IMR-90 (cell line): ENCODE measurements at regions not wholly inside any gene's neighbourhood (a gene's known extent, or its start where the extent isn't known, plus 50 kb on each side); places are given as distances from the start of the nearest gene placed in this dataset.

Experiments used
- ATAC-seq: fragments of 200-7000 bp; cut with Tn5 transposase; 2 replicates; pipeline ENCODE4 v1.9.1; 2020; ENCODE audit warnings: low read depth, mild to moderate bottlenecking, moderate library complexity
- BruUV-seq: library from RNA; stranded (reverse); fragments of 400-500 nt; replicated peaks from 2 replicates; lab custom pipeline; 2021; lab: Mats Ljungman, UMichigan
- CTCF ChIA-PET: fragments of 300-600 bp; formaldehyde crosslinking; extraction: SDS; loops from one replicate; lab custom pipeline; 2021; ENCODE audit warnings: antibody characterized with exemption; lab: Yijun Ruan, JAX
- POLR2A ChIA-PET: fragments of 300-600 bp; sonication (Branson Sonifier 250); formaldehyde crosslinking; loops from one replicate; lab custom pipeline; 2022; ENCODE audit warnings: antibody characterized with exemption; ENCODE audit not compliant: unreplicated experiment; lab: Charles Lee
- DNase-seq: peaks from one replicate; pipeline ENCODE4 v3.0.0; 2013
- H2AFZ ChIP-seq: replicated peaks from 2 replicates; pipeline ENCODE3; 2013; ENCODE audit warnings: low read length, mild to moderate bottlenecking; ENCODE audit not compliant: poor library complexity
- H2AK5ac ChIP-seq: 2 replicates; pipeline ENCODE4 v1.6.1; 2013; ENCODE audit warnings: low read depth, low read length, inconsistent platforms
- H2AK9ac ChIP-seq: replicated peaks from 2 replicates; pipeline ENCODE3; 2013; ENCODE audit warnings: mild to moderate bottlenecking, low read depth, low read length, moderate library complexity; ENCODE audit not compliant: poor library complexity
- H2BK120ac ChIP-seq: 2 replicates; pipeline ENCODE4 v1.6.1; 2013; ENCODE audit warnings: low read depth, low read length, inconsistent platforms
- H2BK15ac ChIP-seq: 3 replicates; pipeline ENCODE4 v1.6.1; 2013; ENCODE audit warnings: low read depth, low read length, inconsistent platforms
- H2BK20ac ChIP-seq: 2 replicates; pipeline ENCODE4 v1.6.1; 2013; ENCODE audit warnings: low read depth, mild to moderate bottlenecking, inconsistent platforms, low read length, moderate library complexity
- H2BK5ac ChIP-seq: 2 replicates; pipeline ENCODE4 v1.6.1; 2013; ENCODE audit warnings: mild to moderate bottlenecking, low read depth, low read length, inconsistent platforms; ENCODE audit not compliant: poor library complexity, severe bottlenecking
- H3K14ac ChIP-seq: replicated peaks from 2 replicates; pipeline ENCODE4 v1.6.1; 2013; ENCODE audit warnings: low read depth, low read length, inconsistent platforms
- H3K18ac ChIP-seq: 2 replicates; pipeline ENCODE4 v1.6.1; 2013; ENCODE audit warnings: low read depth, low read length, control low read depth
- H3K23ac ChIP-seq: 2 replicates; pipeline ENCODE4 v1.6.1; 2013; ENCODE audit warnings: low read depth, low read length, inconsistent platforms
- H3K27ac ChIP-seq: 2 replicates; pipeline ENCODE4 v1.5.1; 2013; ENCODE audit warnings: mild to moderate bottlenecking, control low read depth, low read length; ENCODE audit not compliant: insufficient read depth
- H3K27me3 ChIP-seq: 2 replicates; pipeline ENCODE4 v1.6.1; 2013; ENCODE audit warnings: low read length; ENCODE audit not compliant: control insufficient read depth, insufficient read depth
- H3K36me3 ChIP-seq: 2 replicates; pipeline ENCODE4 v1.6.1; 2013; ENCODE audit warnings: low read length, mixed read lengths; ENCODE audit not compliant: control insufficient read depth, insufficient read depth
- H3K4ac ChIP-seq: 2 replicates; pipeline ENCODE4 v1.6.1; 2013; ENCODE audit warnings: low read depth, low read length, inconsistent platforms
- H3K4me1 ChIP-seq: 2 replicates; pipeline ENCODE4 v1.6.1; 2013; ENCODE audit warnings: low read length, mixed read lengths; ENCODE audit not compliant: control insufficient read depth, insufficient read depth
- H3K4me2 ChIP-seq: 2 replicates; pipeline ENCODE4 v1.6.1; 2013; ENCODE audit warnings: low read depth, mild to moderate bottlenecking, control low read depth, low read length, moderate library complexity
- H3K4me3 ChIP-seq: 2 replicates; pipeline ENCODE4 v1.5.1; 2013; ENCODE audit warnings: low read depth, mild to moderate bottlenecking, control low read depth, low read length, moderate library complexity; ENCODE audit not compliant: insufficient read depth
- H3K56ac ChIP-seq: 2 replicates; pipeline ENCODE4 v1.6.1; 2013; ENCODE audit warnings: low read length, inconsistent platforms; ENCODE audit not compliant: insufficient read depth; ENCODE audit errors: extremely low read depth
- H3K79me1 ChIP-seq, 2 experiments: 2 replicates each; pipeline ENCODE4 v1.6.1; 2013; ENCODE audit warnings: low read length in 2 of 2, inconsistent platforms in 1 of 2, low read depth in 1 of 2
- H3K9ac ChIP-seq: 2 replicates; pipeline ENCODE4 v1.6.1; 2013; ENCODE audit warnings: low read depth, low read length, control low read depth
- H3K9me1 ChIP-seq: 2 replicates; pipeline ENCODE4 v1.6.1; 2013; ENCODE audit warnings: low read length, inconsistent platforms; ENCODE audit not compliant: insufficient read depth
- H3K9me3 ChIP-seq: 2 replicates; pipeline ENCODE4 v1.6.1; 2013; ENCODE audit warnings: low read length; ENCODE audit not compliant: control insufficient read depth, insufficient read depth
- H4K20me1 ChIP-seq: 2 replicates; pipeline ENCODE4 v1.6.1; 2013; ENCODE audit warnings: low read length, inconsistent platforms; ENCODE audit not compliant: insufficient read depth
- H4K5ac ChIP-seq: 2 replicates; pipeline ENCODE4 v1.6.1; 2013; ENCODE audit warnings: mild to moderate bottlenecking, low read depth, low read length, control low read depth
- H4K8ac ChIP-seq, 2 experiments: 2 replicates each; pipeline ENCODE4 v1.6.1; 2013; ENCODE audit warnings: low read depth in 2 of 2, low read length in 2 of 2, control low read depth in 1 of 2, inconsistent platforms in 1 of 2
- H4K91ac ChIP-seq: 2 replicates; pipeline ENCODE4 v1.6.1; 2013; ENCODE audit warnings: low read depth, low read length, inconsistent platforms; ENCODE audit not compliant: insufficient read depth
- BHLHE40 ChIP-seq: fragments of 150-350 bp; IDR thresholded peaks from 2 replicates; pipeline ENCODE4 v1.6.1; 2016; ENCODE audit warnings: mild to moderate bottlenecking, low read depth, low read length
- CEBPB ChIP-seq: IDR thresholded peaks from 2 replicates; pipeline ENCODE4 v1.6.1; 2012; ENCODE audit warnings: low read depth, low read length, improper control_type of control experiment
- CHD1 ChIP-seq: IDR thresholded peaks from 2 replicates; pipeline ENCODE4 v1.6.1; 2012; ENCODE audit warnings: low read depth, low read length, improper control_type of control experiment
- FOS ChIP-seq: fragments of 150-350 bp; IDR thresholded peaks from 2 replicates; pipeline ENCODE4 v1.6.1; 2016; ENCODE audit warnings: low read depth, low read length
- MAFK ChIP-seq: IDR thresholded peaks from 2 replicates; pipeline ENCODE4 v1.6.1; 2012; ENCODE audit warnings: low read depth, low read length, improper control_type of control experiment
- MAZ ChIP-seq: IDR thresholded peaks from 2 replicates; pipeline ENCODE4 v1.6.1; 2012; ENCODE audit warnings: low read depth, mild to moderate bottlenecking, low read length, improper control_type of control experiment, moderate library complexity, borderline replicate concordance
- MXI1 ChIP-seq: IDR thresholded peaks from 2 replicates; pipeline ENCODE4 v1.6.1; 2012; ENCODE audit warnings: low read depth, mild to moderate bottlenecking, low read length, moderate library complexity, borderline replicate concordance
- NFE2L2 ChIP-seq: fragments of 150-350 bp; IDR thresholded peaks from 2 replicates; pipeline ENCODE4 v1.6.1; 2016; ENCODE audit warnings: low read depth, mild to moderate bottlenecking, low read length
- POLR2A ChIP-seq: IDR thresholded peaks from 2 replicates; pipeline ENCODE4 v1.6.1; 2012; ENCODE audit warnings: mild to moderate bottlenecking, low read depth, low read length
- RAD21 ChIP-seq: IDR thresholded peaks from 2 replicates; pipeline ENCODE4 v1.6.1; 2012; ENCODE audit warnings: low read length, improper control_type of control experiment
- RCOR1 ChIP-seq: IDR thresholded peaks from 2 replicates; pipeline ENCODE4 v1.6.1; 2012; ENCODE audit warnings: mild to moderate bottlenecking, low read length, improper control_type of control experiment; ENCODE audit not compliant: insufficient replicate concordance
- RFX5 ChIP-seq: IDR thresholded peaks from 2 replicates; pipeline ENCODE4 v1.8.0; 2012; ENCODE audit warnings: low read depth, mild to moderate bottlenecking, low read length, moderate library complexity
- SMC3 ChIP-seq: fragments of 150-350 bp; IDR thresholded peaks from 2 replicates; pipeline ENCODE4 v1.6.1; 2016; ENCODE audit warnings: low read depth, mild to moderate bottlenecking, antibody characterized with exemption, low read length, moderate library complexity
- dilution Hi-C: fragments of 300-500 bp; cut with HindIII; formaldehyde crosslinking; loops from one replicate; pipeline ENCODE4 v1.14.3; 2018; ENCODE audit warnings: low sequenced_read_pairs; ENCODE audit not compliant: unreplicated experiment
- in situ Hi-C: fragments of 300-500 bp; cut with MboI; formaldehyde crosslinking; loops from 3 replicates; pipeline ENCODE4 v1.14.3; 2019; ENCODE audit warnings: low sequenced_read_pairs, inconsistent platforms, mixed read lengths
- intact Hi-C: fragments of 100-400 bp; cut with micrococcal nuclease; formaldehyde crosslinking; loops from 2 replicates; pipeline ENCODE4 v1.10.0; 2022
- TF ChIP-seq, protein P1 (sequence below): fragments of 150-350 bp; IDR thresholded peaks from 2 replicates; pipeline ENCODE4 v1.6.1; 2017; ENCODE audit warnings: mild to moderate bottlenecking, antibody characterized with exemption, low read length, low read depth
- TF ChIP-seq, protein P2 (sequence below): fragments of 150-350 bp; IDR thresholded peaks from 2 replicates; pipeline ENCODE4 v1.6.1; 2016; ENCODE audit warnings: low read depth, mild to moderate bottlenecking, low read length, moderate library complexity, borderline replicate concordance
- TF ChIP-seq, protein P3 (sequence below): conservative IDR thresholded peaks from 2 replicates; pipeline ENCODE4 v1.5.1; 2012; ENCODE audit warnings: mild to moderate bottlenecking, low read depth, low read length, improper control_type of control experiment

DNA sequence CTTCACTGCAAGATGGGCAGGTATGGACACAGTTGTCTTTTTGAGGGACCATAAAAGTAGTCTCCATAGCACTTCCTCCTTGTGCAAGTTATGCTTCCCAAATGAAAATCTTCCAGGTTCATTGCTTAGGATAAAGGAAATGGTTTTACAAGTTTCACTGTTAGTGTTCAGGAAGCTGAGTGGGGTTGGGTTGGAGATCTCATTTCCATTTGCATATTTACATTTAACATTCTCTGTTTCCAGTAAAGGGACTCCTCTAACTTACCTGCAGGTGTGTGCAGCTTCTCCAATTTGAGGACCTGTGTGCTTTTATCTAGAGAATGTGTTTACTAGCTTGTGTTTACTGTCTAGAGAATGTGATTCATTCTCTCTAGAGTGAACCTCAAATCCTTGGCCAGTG is 141.3 kb upstream of the POU2AF2 start:
- H3K4me1 ChIP-seq = 0 out of 2 replicates have a peak, but pooled peaks cover 2% of the 10 kb centered on the region
- no peak overlapping the region for H2AK9ac ChIP-seq
- no peak overlapping the region for H3K4ac ChIP-seq
- H2BK120ac ChIP-seq = no peak overlapping the region
- H3K79me1 ChIP-seq = no peaks in the 10 kb centered on the region
- H2BK15ac ChIP-seq = no peak overlapping the region
- no peak overlapping the region for H3K14ac ChIP-seq
- ChIA-PET CTCF (no interaction called here), POLR2A (no interaction called here)
- dilution Hi-C loops = no loop called here
- intact Hi-C loops = no loop called here
- no peak overlapping the region for H2BK5ac ChIP-seq
- ATAC-seq (no peak), DNase-seq (no peak)
- no peak overlapping the region for H3K4me2 ChIP-seq
- H2AFZ ChIP-seq = no peak overlapping the region
- no peak overlapping the region for H2BK20ac ChIP-seq
- no peak overlapping the region for H3K23ac ChIP-seq
- H4K20me1 ChIP-seq = no peaks in the 10 kb centered on the region
- no peak overlapping the region for H3K18ac ChIP-seq
- H3K9me3 ChIP-seq = no peaks in the 10 kb centered on the region
- no peaks in the 10 kb centered on the region for H3K27me3 ChIP-seq
- H3K27ac ChIP-seq = no peak overlapping the region
- no peaks in the 10 kb centered on the region for H3K36me3 ChIP-seq
- 0 out of 2 replicates have a peak, but pooled peaks cover 2% of the 10 kb centered on the region for H3K9me1 ChIP-seq
- no peak for TF ChIP-seq RCOR1
- TF ChIP-seq, protein P1, sequence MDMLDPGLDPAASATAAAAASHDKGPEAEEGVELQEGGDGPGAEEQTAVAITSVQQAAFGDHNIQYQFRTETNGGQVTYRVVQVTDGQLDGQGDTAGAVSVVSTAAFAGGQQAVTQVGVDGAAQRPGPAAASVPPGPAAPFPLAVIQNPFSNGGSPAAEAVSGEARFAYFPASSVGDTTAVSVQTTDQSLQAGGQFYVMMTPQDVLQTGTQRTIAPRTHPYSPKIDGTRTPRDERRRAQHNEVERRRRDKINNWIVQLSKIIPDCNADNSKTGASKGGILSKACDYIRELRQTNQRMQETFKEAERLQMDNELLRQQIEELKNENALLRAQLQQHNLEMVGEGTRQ = no peak
- TF ChIP-seq, protein P2, sequence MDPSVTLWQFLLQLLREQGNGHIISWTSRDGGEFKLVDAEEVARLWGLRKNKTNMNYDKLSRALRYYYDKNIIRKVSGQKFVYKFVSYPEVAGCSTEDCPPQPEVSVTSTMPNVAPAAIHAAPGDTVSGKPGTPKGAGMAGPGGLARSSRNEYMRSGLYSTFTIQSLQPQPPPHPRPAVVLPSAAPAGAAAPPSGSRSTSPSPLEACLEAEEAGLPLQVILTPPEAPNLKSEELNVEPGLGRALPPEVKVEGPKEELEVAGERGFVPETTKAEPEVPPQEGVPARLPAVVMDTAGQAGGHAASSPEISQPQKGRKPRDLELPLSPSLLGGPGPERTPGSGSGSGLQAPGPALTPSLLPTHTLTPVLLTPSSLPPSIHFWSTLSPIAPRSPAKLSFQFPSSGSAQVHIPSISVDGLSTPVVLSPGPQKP = no peak
- TF ChIP-seq FOS = no peak
- no peak for TF ChIP-seq MAFK
- no peak for TF ChIP-seq CHD1
- no peak for TF ChIP-seq RAD21
- no peak for TF ChIP-seq RFX5
- TF ChIP-seq SMC3 = no peak
- no peak for TF ChIP-seq BHLHE40
- no peak for TF ChIP-seq CEBPB
- no peak for TF ChIP-seq POLR2A
- no peak for TF ChIP-seq MXI1
- TF ChIP-seq NFE2L2 = no peak
- TF ChIP-seq, protein P3, sequence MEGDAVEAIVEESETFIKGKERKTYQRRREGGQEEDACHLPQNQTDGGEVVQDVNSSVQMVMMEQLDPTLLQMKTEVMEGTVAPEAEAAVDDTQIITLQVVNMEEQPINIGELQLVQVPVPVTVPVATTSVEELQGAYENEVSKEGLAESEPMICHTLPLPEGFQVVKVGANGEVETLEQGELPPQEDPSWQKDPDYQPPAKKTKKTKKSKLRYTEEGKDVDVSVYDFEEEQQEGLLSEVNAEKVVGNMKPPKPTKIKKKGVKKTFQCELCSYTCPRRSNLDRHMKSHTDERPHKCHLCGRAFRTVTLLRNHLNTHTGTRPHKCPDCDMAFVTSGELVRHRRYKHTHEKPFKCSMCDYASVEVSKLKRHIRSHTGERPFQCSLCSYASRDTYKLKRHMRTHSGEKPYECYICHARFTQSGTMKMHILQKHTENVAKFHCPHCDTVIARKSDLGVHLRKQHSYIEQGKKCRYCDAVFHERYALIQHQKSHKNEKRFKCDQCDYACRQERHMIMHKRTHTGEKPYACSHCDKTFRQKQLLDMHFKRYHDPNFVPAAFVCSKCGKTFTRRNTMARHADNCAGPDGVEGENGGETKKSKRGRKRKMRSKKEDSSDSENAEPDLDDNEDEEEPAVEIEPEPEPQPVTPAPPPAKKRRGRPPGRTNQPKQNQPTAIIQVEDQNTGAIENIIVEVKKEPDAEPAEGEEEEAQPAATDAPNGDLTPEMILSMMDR = no peak
- TF ChIP-seq MAZ = no peak
- no peak overlapping the region for H2AK5ac ChIP-seq
- no peak overlapping the region for H4K91ac ChIP-seq
- H3K56ac ChIP-seq = no peak overlapping the region
- in situ Hi-C loops = no loop called here
- no TSS peak for BruUV-seq
- H3K9ac ChIP-seq = no peak overlapping the region
- H4K8ac ChIP-seq = no peak overlapping the region
- H3K4me3 ChIP-seq = no peak overlapping the region
- no peak overlapping the region for H4K5ac ChIP-seq
